Liver (tissue), 8 donors: ENCODE measurements at regions not wholly inside any gene's neighbourhood (a gene's known extent, or its start where the extent isn't known, plus 50 kb on each side); places are given as distances from the start of the nearest gene placed in this dataset.

Experiments
- DNase-seq: peaks from one replicate; pipeline ENCODE4 v3.0.0-alpha.2; 2017; ENCODE audit warnings: low spot score
- H3K27ac ChIP-seq, 2 donors: one replicate each; pipeline ENCODE4 v1.7.0; 2013; ENCODE audit warnings: inconsistent platforms in 2 of 2, low read length in 2 of 2, control low read depth in 1 of 2, low read depth in 1 of 2, mild to moderate bottlenecking in 1 of 2
- H3K27me3 ChIP-seq, 4 donors: one replicate each; pipeline versions ENCODE4 v1.6.1 to v1.7.0; 2013; ENCODE audit warnings: low read length in 3 of 4, inconsistent platforms in 1 of 4, mild to moderate bottlenecking in 1 of 4, moderate library complexity in 1 of 4; ENCODE audit not compliant: control insufficient read depth in 4 of 4, insufficient read depth in 4 of 4
- H3K36me3 ChIP-seq, 4 donors: one replicate each; pipeline versions ENCODE4 v1.6.1 to v1.7.0; 2013; ENCODE audit warnings: low read length in 3 of 4, mild to moderate bottlenecking in 3 of 4, low read depth in 1 of 4, moderate library complexity in 1 of 4; ENCODE audit not compliant: control insufficient read depth in 4 of 4, insufficient read depth in 3 of 4
- H3K4me1 ChIP-seq, 4 donors: one replicate each; pipeline versions ENCODE4 v1.6.1 to v1.7.0; 2013; ENCODE audit warnings: low read length in 3 of 4, mild to moderate bottlenecking in 3 of 4, moderate library complexity in 1 of 4; ENCODE audit not compliant: control insufficient read depth in 4 of 4, insufficient read depth in 4 of 4
- H3K4me3 ChIP-seq, 3 donors: one replicate each; pipeline versions ENCODE4 v1.6.1 to v1.7.0; 2013; ENCODE audit warnings: low read length in 3 of 3, control low read depth in 1 of 3, low read depth in 1 of 3, mild to moderate bottlenecking in 1 of 3
- H3K9ac ChIP-seq, 2 donors: one replicate each; pipeline ENCODE4 v1.7.0; 2013; ENCODE audit warnings: low read length in 2 of 2, mild to moderate bottlenecking in 2 of 2, moderate library complexity in 2 of 2, control low read depth in 1 of 2, low read depth in 1 of 2
- H3K9me3 ChIP-seq, 4 donors: one replicate each; pipeline versions ENCODE4 v1.6.1 to v1.7.0; 2013; ENCODE audit warnings: low read length in 3 of 4; ENCODE audit not compliant: control insufficient read depth in 4 of 4
- ATF3 ChIP-seq: IDR thresholded peaks from 2 replicates; pipeline ENCODE4 v1.6.1; 2016; ENCODE audit warnings: antibody characterized with exemption
- CTCF ChIP-seq: fragments of 150-350 bp; IDR thresholded peaks from 2 replicates; pipeline ENCODE4 v1.5.1; 2017; ENCODE audit warnings: improper control_type of control experiment, low read depth, low read length; ENCODE audit not compliant: missing input control
- EGR1 ChIP-seq, 2 donors: IDR thresholded peaks; 2 replicates each; pipeline ENCODE4 v1.6.1; 2016 to 2018; ENCODE audit warnings: antibody characterized with exemption in 2 of 2, low read depth in 2 of 2
- FOXA1 ChIP-seq: IDR thresholded peaks from 2 replicates; pipeline ENCODE4 v1.6.1; 2016; ENCODE audit warnings: antibody characterized with exemption
- FOXA2 ChIP-seq: IDR thresholded peaks from 2 replicates; pipeline ENCODE4 v1.6.1; 2016; ENCODE audit warnings: antibody characterized with exemption
- GABPA ChIP-seq, 2 donors: IDR thresholded peaks in 1 of 2; conservative IDR thresholded peaks in 1 of 2; 2 replicates each; pipeline ENCODE4 v1.6.1; 2016; ENCODE audit warnings: antibody characterized with exemption in 2 of 2, mild to moderate bottlenecking in 1 of 2, moderate library complexity in 1 of 2
- HNF4A ChIP-seq, 2 donors: conservative IDR thresholded peaks; 2 replicates each; pipeline ENCODE4 v1.6.1; 2016; ENCODE audit warnings: antibody characterized with exemption in 2 of 2, mild to moderate bottlenecking in 2 of 2
- HNF4G ChIP-seq: IDR thresholded peaks from 2 replicates; pipeline ENCODE4 v1.6.1; 2016; ENCODE audit warnings: antibody characterized with exemption
- JUND ChIP-seq, 2 donors: IDR thresholded peaks; 2 replicates each; pipeline ENCODE4 v1.6.1; 2016; ENCODE audit warnings: antibody characterized with exemption in 2 of 2
- MAX ChIP-seq: IDR thresholded peaks from 2 replicates; pipeline ENCODE4 v1.6.1; 2016; ENCODE audit warnings: antibody characterized with exemption
- RAD21 ChIP-seq, 2 donors: IDR thresholded peaks; 2 replicates each; pipeline ENCODE4 v1.6.1; 2016; ENCODE audit warnings: antibody characterized with exemption in 2 of 2, mild to moderate bottlenecking in 2 of 2
- REST ChIP-seq: IDR thresholded peaks from 2 replicates; pipeline ENCODE4 v1.6.1; 2016; ENCODE audit warnings: antibody characterized with exemption, mild to moderate bottlenecking
- RXRA ChIP-seq, 2 donors: IDR thresholded peaks; 2 replicates each; pipeline ENCODE4 v1.6.1; 2017 to 2018; ENCODE audit warnings: antibody characterized with exemption in 2 of 2, mild to moderate bottlenecking in 1 of 2
- SP1 ChIP-seq: IDR thresholded peaks from 2 replicates; pipeline ENCODE4 v1.6.1; 2018; ENCODE audit warnings: antibody characterized with exemption, mild to moderate bottlenecking
- TAF1 ChIP-seq: conservative IDR thresholded peaks from 2 replicates; pipeline ENCODE4 v1.6.1; 2016; ENCODE audit warnings: antibody characterized with exemption, mild to moderate bottlenecking
- YY1 ChIP-seq: IDR thresholded peaks from 2 replicates; pipeline ENCODE4 v1.6.1; 2016; ENCODE audit warnings: antibody characterized with exemption, mild to moderate bottlenecking
- ZBTB33 ChIP-seq: IDR thresholded peaks from 2 replicates; pipeline ENCODE4 v1.6.1; 2016; ENCODE audit warnings: antibody characterized with exemption
- WGBS: extraction: QIAGEN DNeasy Blood & Tissue Kit; methylation state at CpG from one replicate; pipeline ENCODE4 v1.1.7; 2013; 5-methylcytosine and 5-hydroxymethylcytosine counted together
- donor health status: healthy.
- donor health status: healthy.
- donor health status: healthy.
- donor health status: healthy.
- donor health status: healthy.

- 56% methylated on average over 1 of the region's 1 CpG for WGBS
- DNase-seq, result no peak
Measured at GRCh38 chr6:79420054-79420453, 117.2 kb downstream of the LCA5 start.

More at GRCh38 chr6:79420054-79420453, 117.2 kb downstream of the LCA5 start:
- Histone ChIP-seq H3K4me1 (no peaks in the 10 kb centered on the region), H3K27me3 (no peaks in the 10 kb centered on the region), H3K27ac (no peak overlapping the region), H3K36me3 (no peaks in the 10 kb centered on the region), H3K9me3 (no peaks in the 10 kb centered on the region), H3K4me3 (no peak overlapping the region), H3K9ac (no peak overlapping the region)
- TF ChIP-seq TAF1, result no peak
- TF ChIP-seq CTCF, result no peak
- TF ChIP-seq HNF4G, result no peak
- TF ChIP-seq RAD21 (IDR thresholded peaks at IDR 0.05), result no peak
- TF ChIP-seq MAX, result no peak
- no peak for TF ChIP-seq GABPA (IDR thresholded peaks at IDR 0.05 in 1 of 2, conservative IDR thresholded peaks at IDR 0.05 in 1 of 2)
- TF ChIP-seq REST, result no peak
- TF ChIP-seq SP1, result no peak
- no peak for TF ChIP-seq RXRA (IDR thresholded peaks at IDR 0.05)
- TF ChIP-seq EGR1 (IDR thresholded peaks at IDR 0.05; ENCODE audit: low read depth in 2 of 2), result no peak
- TF ChIP-seq YY1, result no peak
- no peak for TF ChIP-seq ATF3
- no peak for TF ChIP-seq HNF4A (conservative IDR thresholded peaks at IDR 0.05)
- no peak for TF ChIP-seq FOXA2
- no peak for TF ChIP-seq FOXA1
- TF ChIP-seq JUND (IDR thresholded peaks at IDR 0.05), result no peak
- no peak for TF ChIP-seq ZBTB33
